ENCODE measurements at regions not wholly inside any gene's neighbourhood (a gene's known extent, or its start where the extent isn't known, plus 50 kb on each side); places are given as distances from the start of the nearest gene placed in this dataset.

- H3K4me3 ChIP-seq (ENCODE audit: low read depth, poor library complexity, severe bottlenecking), result no peak overlapping the region
- no peak for TF ChIP-seq POLR2A (IDR thresholded peaks at IDR 0.05)
- no peak for TF ChIP-seq CTCF (IDR thresholded peaks at IDR 0.05)
- DNase-seq (ENCODE audit: low spot score in 2 of 2), result no peak
- intact Hi-C loops (cut with DNase I; ENCODE audit: low total_unique reads), result no loop called here
Measured at GRCh38 chr3:191997093-191997492, 536.1 kb downstream of the PYDC2 start.

GRCh38 chr3:191997579-191998268, 536.8 kb downstream of the PYDC2 start:
- no peak overlapping the region for H3K4me3 ChIP-seq (ENCODE audit: low read depth, poor library complexity, severe bottlenecking)
- TF ChIP-seq CTCF (IDR thresholded peaks at IDR 0.05) (no peak), POLR2A (IDR thresholded peaks at IDR 0.05) (no peak)
- DNase-seq (ENCODE audit: low spot score in 2 of 2), result no peak
- intact Hi-C loops (cut with DNase I; ENCODE audit: low total_unique reads), result no loop called here
- 35 to 48% methylated on average over 1 of the region's 1 CpG for WGBS, 2 donors

- WGBS, 2 donors, result 41 to 70% methylated on average over 2 of the region's 2 CpGs
- intact Hi-C loops (cut with DNase I; ENCODE audit: low total_unique reads), result no loop called here
- TF ChIP-seq POLR2A (IDR thresholded peaks at IDR 0.05) (no peak), CTCF (IDR thresholded peaks at IDR 0.05) (no peak)
- H3K4me3 ChIP-seq (ENCODE audit: low read depth, poor library complexity, severe bottlenecking), result no peak overlapping the region
- no peak for DNase-seq (ENCODE audit: low spot score in 2 of 2)
Measured at GRCh38 chr3:192001218-192001617, 540.3 kb downstream of the PYDC2 start.

GRCh38 chr3:192005989-192006388, 545.0 kb downstream of the PYDC2 start:
- intact Hi-C loops (cut with DNase I; ENCODE audit: low total_unique reads), result no loop called here
- DNase-seq (ENCODE audit: low spot score in 2 of 2), result no peak
- TF ChIP-seq CTCF (IDR thresholded peaks at IDR 0.05) (no peak), POLR2A (IDR thresholded peaks at IDR 0.05) (no peak)
- no peak overlapping the region for H3K4me3 ChIP-seq (ENCODE audit: low read depth, poor library complexity, severe bottlenecking)
- 14 to 22% methylated on average over 1 of the region's 1 CpG for WGBS, 2 donors

GRCh38 chr3:192009903-192010302, 548.9 kb downstream of the PYDC2 start:
- H3K4me3 ChIP-seq (ENCODE audit: low read depth, poor library complexity, severe bottlenecking), result no peak overlapping the region
- DNase-seq (ENCODE audit: low spot score in 2 of 2), result no peak
- TF ChIP-seq POLR2A (IDR thresholded peaks at IDR 0.05) (no peak), CTCF (IDR thresholded peaks at IDR 0.05) (no peak)
- intact Hi-C loops (cut with DNase I; ENCODE audit: low total_unique reads), result no loop called here
- 77 to 83% methylated on average over 2 of the region's 2 CpGs for WGBS, 2 donors

GRCh38 chr3:192010490-192010889, 549.5 kb downstream of the PYDC2 start:
- H3K4me3 ChIP-seq (ENCODE audit: low read depth, poor library complexity, severe bottlenecking), result no peak overlapping the region
- DNase-seq (ENCODE audit: low spot score in 2 of 2), result no peak
- intact Hi-C loops (cut with DNase I; ENCODE audit: low total_unique reads), result no loop called here
- TF ChIP-seq POLR2A (IDR thresholded peaks at IDR 0.05), result no peak
- no peak for TF ChIP-seq CTCF (IDR thresholded peaks at IDR 0.05)
- WGBS, 2 donors, result 48 to 50% methylated on average over 2 of the region's 2 CpGs

Measured in lower leg skin (tissue), 4 donors.